Spleen (tissue), 7 donors: ENCODE measurements at regions not wholly inside any gene's neighbourhood (a gene's known extent, or its start where the extent isn't known, plus 50 kb on each side); places are given as distances from the start of the nearest gene placed in this dataset.

Experiments
- POLR2A ChIP-seq, 3 donors: fragments of 450-650 bp; IDR thresholded peaks; one replicate each; pipeline ENCODE4 v1.5.1; 2017; ENCODE audit warnings: antibody characterized with exemption in 3 of 3, mild to moderate bottlenecking in 1 of 3
- POLR2AphosphoS5 ChIP-seq, 3 donors: sonication (generic); formaldehyde crosslinking; IDR thresholded peaks; one replicate each; pipeline ENCODE4 v1.5.1; 2017; ENCODE audit warnings: antibody characterized with exemption in 3 of 3
- TF ChIP-seq, protein P1 (sequence below), 11 experiments: fragments of 200-600 bp in 7 of 11; fragments of 450-650 bp in 4 of 11; sonication (generic) in 4 of 11; IDR thresholded peaks in 8 of 11; conservative IDR thresholded peaks in 3 of 11; 1 replicate in 7 of 11; 2 replicates in 4 of 11; pipeline versions ENCODE4 v1.4.0 to v1.8.0; 2016 to 2021; ENCODE audit warnings: antibody characterized with exemption in 11 of 11, inconsistent platforms in 4 of 11, mild to moderate bottlenecking in 1 of 11
- donor health status: DM: no; HTN: no; CAD: no; lungs with moderate emphysema.
- donor health status: DM: no; HTN: no; CAD: no.
- donor health status: DM: no; HTN: no; CAD: no.

DNA sequence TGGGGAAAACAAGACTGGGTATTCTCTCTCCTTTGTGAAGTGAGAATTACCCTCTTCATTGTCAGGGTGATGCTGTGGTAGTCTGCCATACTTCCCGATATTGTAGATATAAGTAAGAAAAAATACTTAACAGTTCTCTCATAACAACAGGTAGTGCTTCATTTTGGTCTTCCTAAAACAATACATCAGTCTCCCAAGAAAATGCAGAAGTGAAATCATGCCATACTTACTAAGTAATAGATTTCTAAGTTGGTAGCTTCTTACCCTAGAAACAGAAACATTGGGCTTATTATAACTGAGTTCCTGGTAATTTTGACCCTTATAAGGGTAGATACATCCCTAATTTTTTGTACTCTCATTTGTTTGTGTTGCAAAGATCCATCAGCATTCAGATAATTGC, 460.7 kb upstream of the DCC start:
- TF ChIP-seq, protein P1, sequence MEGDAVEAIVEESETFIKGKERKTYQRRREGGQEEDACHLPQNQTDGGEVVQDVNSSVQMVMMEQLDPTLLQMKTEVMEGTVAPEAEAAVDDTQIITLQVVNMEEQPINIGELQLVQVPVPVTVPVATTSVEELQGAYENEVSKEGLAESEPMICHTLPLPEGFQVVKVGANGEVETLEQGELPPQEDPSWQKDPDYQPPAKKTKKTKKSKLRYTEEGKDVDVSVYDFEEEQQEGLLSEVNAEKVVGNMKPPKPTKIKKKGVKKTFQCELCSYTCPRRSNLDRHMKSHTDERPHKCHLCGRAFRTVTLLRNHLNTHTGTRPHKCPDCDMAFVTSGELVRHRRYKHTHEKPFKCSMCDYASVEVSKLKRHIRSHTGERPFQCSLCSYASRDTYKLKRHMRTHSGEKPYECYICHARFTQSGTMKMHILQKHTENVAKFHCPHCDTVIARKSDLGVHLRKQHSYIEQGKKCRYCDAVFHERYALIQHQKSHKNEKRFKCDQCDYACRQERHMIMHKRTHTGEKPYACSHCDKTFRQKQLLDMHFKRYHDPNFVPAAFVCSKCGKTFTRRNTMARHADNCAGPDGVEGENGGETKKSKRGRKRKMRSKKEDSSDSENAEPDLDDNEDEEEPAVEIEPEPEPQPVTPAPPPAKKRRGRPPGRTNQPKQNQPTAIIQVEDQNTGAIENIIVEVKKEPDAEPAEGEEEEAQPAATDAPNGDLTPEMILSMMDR (IDR thresholded peaks at IDR 0.05 in 8 of 11, conservative IDR thresholded peaks at IDR 0.05 in 3 of 11): no peak
- TF ChIP-seq POLR2A (IDR thresholded peaks at IDR 0.05) (no peak), POLR2AphosphoS5 (IDR thresholded peaks at IDR 0.05) (no peak)
